Right atrium auricular region (tissue), 2 donors: ENCODE measurements at regions not wholly inside any gene's neighbourhood (a gene's known extent, or its start where the extent isn't known, plus 50 kb on each side); places are given as distances from the start of the nearest gene placed in this dataset.

Source experiments
- DNase-seq: peaks from one replicate; pipeline ENCODE4 v3.0.0-alpha.2; 2019; ENCODE audit warnings: low spot score
- H3K27ac ChIP-seq, 2 donors: fragments of 200-600 bp; sonication (generic); 1 replicate in 1 of 2; 2 replicates in 1 of 2; pipeline ENCODE4 v1.5.1; 2016 to 2019
- H3K27me3 ChIP-seq, 2 donors: fragments of 200-600 bp; sonication (generic); one replicate each; pipeline versions ENCODE4 v1.5.1 to v1.6.0; 2017 to 2019
- H3K36me3 ChIP-seq: fragments of 200-600 bp; sonication (generic); one replicate; pipeline ENCODE4 v1.5.1; 2016
- H3K4me1 ChIP-seq, 2 donors: fragments of 200-600 bp; sonication (generic); one replicate each; pipeline versions ENCODE4 v1.5.1 to v1.6.0; 2017 to 2019
- H3K4me3 ChIP-seq, 2 donors: fragments of 200-600 bp; sonication (generic); 1 replicate in 1 of 2; 2 replicates in 1 of 2; pipeline ENCODE4 v1.5.1; 2017 to 2019; ENCODE audit warnings: mild to moderate bottlenecking in 1 of 2, moderate library complexity in 1 of 2
- H3K9me3 ChIP-seq, 2 donors: fragments of 200-600 bp; sonication (generic); one replicate each; pipeline ENCODE4 v1.5.1; 2019
- TF ChIP-seq, protein P1 (sequence below), 2 donors: fragments of 200-600 bp; sonication (generic); IDR thresholded peaks; one replicate each; pipeline ENCODE4 v1.5.1; 2019; ENCODE audit warnings: antibody characterized with exemption in 2 of 2

- H3K4me1 ChIP-seq, result no peaks in the 10 kb centered on the region
- H3K27ac ChIP-seq, result no peak overlapping the region
- no peaks in the 10 kb centered on the region for H3K9me3 ChIP-seq
- DNase-seq, result no peak
- H3K4me3 ChIP-seq, result no peak overlapping the region
- TF ChIP-seq, protein P1, sequence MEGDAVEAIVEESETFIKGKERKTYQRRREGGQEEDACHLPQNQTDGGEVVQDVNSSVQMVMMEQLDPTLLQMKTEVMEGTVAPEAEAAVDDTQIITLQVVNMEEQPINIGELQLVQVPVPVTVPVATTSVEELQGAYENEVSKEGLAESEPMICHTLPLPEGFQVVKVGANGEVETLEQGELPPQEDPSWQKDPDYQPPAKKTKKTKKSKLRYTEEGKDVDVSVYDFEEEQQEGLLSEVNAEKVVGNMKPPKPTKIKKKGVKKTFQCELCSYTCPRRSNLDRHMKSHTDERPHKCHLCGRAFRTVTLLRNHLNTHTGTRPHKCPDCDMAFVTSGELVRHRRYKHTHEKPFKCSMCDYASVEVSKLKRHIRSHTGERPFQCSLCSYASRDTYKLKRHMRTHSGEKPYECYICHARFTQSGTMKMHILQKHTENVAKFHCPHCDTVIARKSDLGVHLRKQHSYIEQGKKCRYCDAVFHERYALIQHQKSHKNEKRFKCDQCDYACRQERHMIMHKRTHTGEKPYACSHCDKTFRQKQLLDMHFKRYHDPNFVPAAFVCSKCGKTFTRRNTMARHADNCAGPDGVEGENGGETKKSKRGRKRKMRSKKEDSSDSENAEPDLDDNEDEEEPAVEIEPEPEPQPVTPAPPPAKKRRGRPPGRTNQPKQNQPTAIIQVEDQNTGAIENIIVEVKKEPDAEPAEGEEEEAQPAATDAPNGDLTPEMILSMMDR (IDR thresholded peaks at IDR 0.05), result no peak
- no peaks in the 10 kb centered on the region for H3K36me3 ChIP-seq
- no peaks in the 10 kb centered on the region for H3K27me3 ChIP-seq
Observed at GRCh38 chr3:117744935-117745334, 1035.4 kb downstream of the TUSC7 start.

DNA sequence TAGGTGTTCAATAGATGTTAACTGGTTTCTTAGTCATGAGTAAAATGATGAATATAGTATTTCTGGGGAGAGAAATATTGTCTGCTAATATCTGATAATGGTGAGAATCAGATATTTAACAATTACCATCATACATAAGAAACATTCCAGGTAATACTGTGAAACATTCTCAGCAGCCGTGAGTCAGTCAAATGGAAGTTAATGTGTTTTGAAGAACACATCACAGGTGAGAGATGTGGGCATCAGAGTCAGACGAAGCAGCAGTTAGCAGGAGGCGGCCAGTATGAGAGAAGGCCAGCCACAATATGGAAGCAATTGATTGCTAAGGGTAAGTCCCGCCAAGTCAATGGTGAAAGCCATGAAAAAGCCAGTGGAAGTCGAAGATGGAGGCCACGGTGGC is 1035.9 kb downstream of the TUSC7 start:
- Histone ChIP-seq H3K27me3 (no peaks in the 10 kb centered on the region), H3K9me3 (no peaks in the 10 kb centered on the region), H3K27ac (no peak overlapping the region), H3K36me3 (no peaks in the 10 kb centered on the region), H3K4me1 (no peaks in the 10 kb centered on the region), H3K4me3 (no peak overlapping the region)
- TF ChIP-seq, protein P1 (IDR thresholded peaks at IDR 0.05), result no peak
- DNase-seq, result no peak

DNA sequence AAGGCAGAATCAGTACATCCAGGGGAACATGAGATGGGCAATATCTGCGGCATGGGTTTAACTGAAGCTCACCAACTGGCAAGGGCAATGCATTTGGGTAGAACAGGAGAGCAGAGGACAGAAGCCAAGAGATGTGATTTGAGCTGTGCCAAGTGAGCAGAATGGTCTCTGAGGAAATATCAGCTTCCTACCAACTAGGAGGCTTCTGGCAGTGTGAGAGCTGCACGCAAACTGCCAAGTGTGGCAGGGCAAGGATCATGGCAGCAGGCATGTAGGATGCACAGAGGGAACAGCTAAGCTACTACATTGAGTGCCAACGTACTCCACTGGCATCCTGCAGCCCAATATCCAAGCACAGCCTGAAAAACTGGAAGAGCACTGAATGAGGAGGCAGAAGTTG is 1036.5 kb downstream of the TUSC7 start:
- DNase-seq, result no peak
- Histone ChIP-seq H3K4me3 (no peak overlapping the region), H3K9me3 (no peaks in the 10 kb centered on the region), H3K27ac (no peak overlapping the region), H3K36me3 (no peaks in the 10 kb centered on the region), H3K27me3 (no peaks in the 10 kb centered on the region), H3K4me1 (no peaks in the 10 kb centered on the region)
- TF ChIP-seq, protein P1 (IDR thresholded peaks at IDR 0.05), result no peak

- H3K27ac ChIP-seq, result no peak overlapping the region
- no peaks in the 10 kb centered on the region for H3K9me3 ChIP-seq
- TF ChIP-seq, protein P1 (IDR thresholded peaks at IDR 0.05), result no peak
- no peak overlapping the region for H3K4me3 ChIP-seq
- H3K4me1 ChIP-seq, result no peaks in the 10 kb centered on the region
- no peak for DNase-seq
- no peaks in the 10 kb centered on the region for H3K36me3 ChIP-seq
- no peaks in the 10 kb centered on the region for H3K27me3 ChIP-seq
Observed at GRCh38 chr3:117748131-117748530, 1038.6 kb downstream of the TUSC7 start.

GRCh38 chr3:117750674-117751269 is 1041.2 kb downstream of the TUSC7 start:
- no peaks in the 10 kb centered on the region for H3K4me1 ChIP-seq
- no peak overlapping the region for H3K27ac ChIP-seq
- no peaks in the 10 kb centered on the region for H3K27me3 ChIP-seq
- TF ChIP-seq, protein P1 (IDR thresholded peaks at IDR 0.05), result no peak
- H3K9me3 ChIP-seq, result no peaks in the 10 kb centered on the region
- no peaks in the 10 kb centered on the region for H3K36me3 ChIP-seq
- no peak for DNase-seq
- H3K4me3 ChIP-seq, result no peak overlapping the region

DNA sequence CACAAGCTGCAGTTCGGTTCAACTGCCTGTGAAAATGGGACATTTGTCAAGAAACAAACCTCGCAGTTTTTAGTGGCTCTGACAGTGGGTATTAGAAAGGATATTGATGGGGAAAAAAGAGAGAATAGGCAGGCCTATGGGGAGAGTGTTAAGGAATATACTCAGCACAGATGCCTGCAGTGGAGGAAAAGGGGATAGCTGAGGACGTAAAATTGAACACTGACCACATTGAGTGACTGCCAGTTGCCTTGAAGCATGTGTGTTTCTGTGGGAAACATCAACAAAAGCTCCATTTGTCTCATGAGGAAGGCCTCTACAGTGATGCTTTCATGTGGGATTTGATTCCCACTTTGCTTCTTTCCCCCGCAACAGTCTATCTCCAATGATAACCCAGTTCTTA is 1042.1 kb downstream of the TUSC7 start:
- no peak for DNase-seq
- TF ChIP-seq, protein P1 (IDR thresholded peaks at IDR 0.05), result no peak
- no peak overlapping the region for H3K4me3 ChIP-seq
- no peaks in the 10 kb centered on the region for H3K36me3 ChIP-seq
- no peaks in the 10 kb centered on the region for H3K4me1 ChIP-seq
- no peaks in the 10 kb centered on the region for H3K9me3 ChIP-seq
- H3K27ac ChIP-seq, result no peak overlapping the region
- H3K27me3 ChIP-seq, result no peaks in the 10 kb centered on the region
